Mammary epithelial cell (primary cell): ENCODE measurements at regions not wholly inside any gene's neighbourhood (a gene's known extent, or its start where the extent isn't known, plus 50 kb on each side); places are given as distances from the start of the nearest gene placed in this dataset.

Experiments
- CTCF ChIP-seq, 2 donors: IDR thresholded peaks in 1 of 2; conservative IDR thresholded peaks in 1 of 2; 2 replicates each; pipeline ENCODE4 v1.5.1; 2011 to 2012; ENCODE audit warnings: inconsistent platforms in 2 of 2, low read length in 2 of 2, mild to moderate bottlenecking in 2 of 2, control low read depth in 1 of 2, low read depth in 1 of 2; ENCODE audit not compliant: insufficient read depth in 1 of 2; ENCODE audit errors: extremely low read depth in 1 of 2
- EZH2 ChIP-seq: IDR thresholded peaks from 2 replicates; pipeline ENCODE4 v1.6.1; 2012; ENCODE audit warnings: low read length, inconsistent platforms, borderline replicate concordance

DNA sequence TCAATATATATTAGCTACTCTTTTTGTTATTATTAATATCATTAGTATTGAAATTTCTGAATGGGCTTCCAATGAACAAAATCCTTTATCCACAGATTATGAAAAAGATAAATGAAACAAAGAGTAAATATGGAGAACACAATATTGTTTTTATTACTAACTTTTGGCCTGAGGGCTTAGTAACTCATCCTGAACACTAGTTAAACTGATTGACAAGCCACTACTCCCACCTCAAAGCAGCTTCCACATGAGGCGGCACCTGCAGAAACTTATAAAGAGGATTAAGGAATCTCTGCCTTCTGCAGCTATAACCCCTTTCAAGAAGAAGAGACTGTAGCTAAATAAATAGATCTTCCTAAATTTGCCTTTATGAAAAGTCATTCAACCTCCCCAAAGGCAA, 187.6 kb upstream of the ALG10 start:
- TF ChIP-seq EZH2 (no peak), CTCF (conservative IDR thresholded peaks at IDR 0.05 in 1 of 2, IDR thresholded peaks at IDR 0.05 in 1 of 2; ENCODE audit: extremely low read depth in 1 of 2, insufficient read depth in 1 of 2, low read depth in 1 of 2, low read length in 2 of 2) (no peak)
